Fibroblast of pulmonary artery (primary cell): ENCODE measurements at regions not wholly inside any gene's neighbourhood (a gene's known extent, or its start where the extent isn't known, plus 50 kb on each side); places are given as distances from the start of the nearest gene placed in this dataset.
A peak's percentile ranks its signal among the peaks of the same experiment; 100 is the strongest.
"Not testable (repeated sequence)": the region's sequence is repeated elsewhere in the genome, so short reads cannot be mapped to it uniquely, and the experiment has no call there.

ENCODE experiments used
- DNase-seq: peaks from one replicate; pipeline ENCODE4 v3.0.0-alpha.2; 2010; ENCODE audit warnings: low read depth
- H3K4me3 ChIP-seq: replicated peaks from 2 replicates; pipeline ENCODE4 v1.5.1; 2011; ENCODE audit warnings: low read depth, mild to moderate bottlenecking, control low read depth, low read length, moderate library complexity
- TF ChIP-seq, protein P1 (sequence below): IDR thresholded peaks from 2 replicates; pipeline ENCODE4 v1.5.1; 2011; ENCODE audit warnings: mild to moderate bottlenecking, control low read depth, low read length, inconsistent platforms; ENCODE audit errors: missing control alignments

DNA sequence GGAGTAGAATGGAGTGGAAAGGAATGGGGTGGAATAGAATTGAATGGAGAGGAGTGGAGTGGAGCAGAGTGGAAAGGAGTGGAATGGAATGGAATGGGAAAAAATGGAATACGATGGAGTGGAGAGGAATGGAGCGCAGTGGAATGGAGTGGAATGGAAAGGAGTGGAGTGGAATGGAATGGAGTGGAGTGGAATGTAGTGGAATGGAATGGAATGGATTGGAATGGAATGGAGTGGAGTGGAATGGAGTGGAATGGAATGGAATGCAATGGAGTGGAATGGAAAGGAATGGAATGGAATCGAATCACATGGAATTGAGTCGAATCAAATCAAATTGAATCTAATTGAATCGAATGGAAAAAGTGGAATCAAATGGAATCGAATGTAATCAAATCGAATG is 1016.1 kb downstream of the CDY1 start:
- H3K4me3 ChIP-seq: no peak overlapping the region
- TF ChIP-seq, protein P1, sequence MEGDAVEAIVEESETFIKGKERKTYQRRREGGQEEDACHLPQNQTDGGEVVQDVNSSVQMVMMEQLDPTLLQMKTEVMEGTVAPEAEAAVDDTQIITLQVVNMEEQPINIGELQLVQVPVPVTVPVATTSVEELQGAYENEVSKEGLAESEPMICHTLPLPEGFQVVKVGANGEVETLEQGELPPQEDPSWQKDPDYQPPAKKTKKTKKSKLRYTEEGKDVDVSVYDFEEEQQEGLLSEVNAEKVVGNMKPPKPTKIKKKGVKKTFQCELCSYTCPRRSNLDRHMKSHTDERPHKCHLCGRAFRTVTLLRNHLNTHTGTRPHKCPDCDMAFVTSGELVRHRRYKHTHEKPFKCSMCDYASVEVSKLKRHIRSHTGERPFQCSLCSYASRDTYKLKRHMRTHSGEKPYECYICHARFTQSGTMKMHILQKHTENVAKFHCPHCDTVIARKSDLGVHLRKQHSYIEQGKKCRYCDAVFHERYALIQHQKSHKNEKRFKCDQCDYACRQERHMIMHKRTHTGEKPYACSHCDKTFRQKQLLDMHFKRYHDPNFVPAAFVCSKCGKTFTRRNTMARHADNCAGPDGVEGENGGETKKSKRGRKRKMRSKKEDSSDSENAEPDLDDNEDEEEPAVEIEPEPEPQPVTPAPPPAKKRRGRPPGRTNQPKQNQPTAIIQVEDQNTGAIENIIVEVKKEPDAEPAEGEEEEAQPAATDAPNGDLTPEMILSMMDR: no peak
- DNase-seq: no peak

DNA sequence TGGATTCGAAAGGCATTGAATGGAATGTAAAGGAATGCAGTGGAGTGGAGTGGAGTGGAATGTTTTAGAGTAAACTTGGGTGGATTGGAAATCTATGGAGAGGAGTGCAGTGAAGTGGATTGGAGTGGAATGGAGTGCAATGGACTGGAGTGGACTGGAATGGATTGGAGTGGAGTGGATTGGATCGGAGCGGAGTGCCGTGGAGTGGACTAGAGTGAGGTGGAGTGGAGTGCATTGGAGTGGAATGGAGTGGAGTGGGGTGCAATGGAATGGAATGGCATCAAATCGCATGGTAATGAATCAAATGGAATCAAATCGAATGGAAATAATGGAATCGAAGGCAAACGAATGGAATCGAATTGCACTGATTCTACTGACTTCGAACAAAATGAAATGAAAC is 1023.9 kb downstream of the CDY1 start:
- not testable (repeated sequence) for H3K4me3 ChIP-seq, DNase-seq

DNA sequence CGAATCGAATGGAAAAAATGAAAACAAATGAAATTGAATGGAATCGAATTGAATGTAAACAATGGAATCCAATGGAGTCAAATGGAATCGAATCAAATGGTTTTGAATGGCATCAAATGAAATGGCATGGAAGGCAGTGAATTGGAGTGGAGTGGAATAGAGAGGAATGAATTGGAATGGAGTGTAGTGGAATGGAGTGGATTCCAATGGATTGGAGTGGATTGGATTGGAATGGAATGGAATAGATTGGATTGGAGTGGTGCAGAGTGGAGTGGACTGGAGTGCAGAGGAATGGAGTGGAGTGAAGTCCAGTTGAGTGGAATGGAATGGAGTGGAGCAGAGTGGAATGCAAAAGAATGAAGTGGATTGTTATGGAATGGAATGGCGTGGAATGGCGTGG is 1026.3 kb downstream of the CDY1 start:
- H3K4me3 ChIP-seq, DNase-seq: not testable (repeated sequence)

DNA sequence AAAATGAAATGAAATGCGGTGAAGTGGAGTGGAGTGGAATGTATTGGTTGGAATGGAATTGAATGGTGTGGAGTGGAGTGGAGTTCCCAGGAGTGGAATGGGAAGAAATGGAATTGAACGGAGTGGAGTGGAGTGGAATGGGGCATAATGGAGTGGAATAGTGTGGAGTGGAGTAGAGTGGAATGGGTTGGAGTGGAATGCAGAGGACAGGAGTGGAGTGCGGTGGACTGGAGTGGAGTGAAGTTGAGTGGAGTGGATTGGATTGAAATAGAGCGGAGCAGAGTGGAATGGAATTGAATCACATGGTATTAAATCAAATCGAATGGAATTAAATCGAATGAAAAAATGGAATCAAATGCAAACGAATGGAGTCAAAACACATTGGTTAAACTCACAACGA is 1042.3 kb downstream of the CDY1 start:
- not testable (repeated sequence) for H3K4me3 ChIP-seq

DNA sequence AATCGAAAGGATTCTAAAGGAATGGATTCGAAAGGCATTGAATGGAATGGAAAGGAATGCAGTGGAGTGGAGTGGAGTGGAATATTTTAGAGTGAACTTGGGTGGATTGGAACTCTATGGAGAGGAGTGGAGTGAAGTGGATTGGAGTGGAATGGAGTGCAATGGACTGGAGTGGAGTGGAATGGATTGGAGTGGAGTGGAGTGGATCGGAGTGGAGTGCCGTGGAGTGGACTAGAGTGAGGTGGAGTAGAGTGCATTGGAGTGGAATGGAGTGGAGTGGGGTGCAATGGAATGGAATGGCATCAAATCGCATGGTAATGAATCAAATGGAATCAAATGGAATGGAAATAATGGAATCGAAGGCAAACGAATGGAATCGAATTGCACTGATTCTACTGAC is 1044.8 kb downstream of the CDY1 start:
- not testable (repeated sequence) for DNase-seq, H3K4me3 ChIP-seq

More for the DNA sequence above, 1042.3 kb downstream of the CDY1 start:
- not testable (repeated sequence) for DNase-seq

DNA sequence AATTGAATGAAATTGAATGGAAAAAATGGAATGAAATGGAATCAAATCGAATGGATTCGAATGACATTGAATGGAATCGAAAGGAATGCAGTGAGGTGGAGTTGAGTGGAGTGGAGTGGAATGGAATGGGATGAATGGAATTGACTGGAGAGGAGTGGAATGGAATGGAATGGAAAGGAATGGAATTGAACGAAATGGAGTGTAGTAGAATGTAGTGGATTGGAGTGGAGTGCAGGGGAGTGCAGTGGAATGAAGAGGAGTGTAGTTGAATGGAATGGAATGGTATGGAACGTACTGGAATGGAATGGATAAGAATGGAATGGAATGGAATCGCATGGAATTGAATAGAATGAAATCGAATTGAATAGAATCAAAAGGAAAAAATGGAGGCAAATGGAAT is 1047.3 kb downstream of the CDY1 start:
- not testable (repeated sequence) for DNase-seq

DNA sequence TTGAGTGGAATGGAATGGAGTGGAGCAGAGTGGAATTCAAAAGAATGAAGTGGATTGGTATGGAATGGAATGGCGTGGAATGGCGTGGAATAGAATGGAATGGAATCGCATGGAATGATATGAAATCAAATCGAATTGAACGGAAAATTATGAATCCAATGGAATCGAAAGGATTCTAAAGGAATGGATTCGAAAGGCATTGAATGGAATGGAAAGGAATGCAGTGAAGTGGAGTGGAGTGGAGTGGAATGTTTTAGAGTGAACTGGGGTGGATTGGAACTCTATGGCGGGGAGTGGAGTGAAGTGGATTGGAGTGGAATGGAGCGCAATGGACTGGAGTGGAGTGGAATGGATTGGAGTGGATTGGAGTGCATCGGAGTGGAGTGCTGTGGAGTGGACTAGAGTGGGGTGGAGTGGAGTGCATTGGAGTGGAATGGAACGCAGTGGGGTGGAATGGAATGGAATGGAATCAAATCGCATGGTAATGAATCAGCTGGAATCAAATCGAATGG is 1048.5 kb downstream of the CDY1 start:
- not testable (repeated sequence) for H3K4me3 ChIP-seq
- DNase-seq: peak; percentile 8

More for the DNA sequence above, 1047.3 kb downstream of the CDY1 start:
- H3K4me3 ChIP-seq: not testable (repeated sequence)

DNA sequence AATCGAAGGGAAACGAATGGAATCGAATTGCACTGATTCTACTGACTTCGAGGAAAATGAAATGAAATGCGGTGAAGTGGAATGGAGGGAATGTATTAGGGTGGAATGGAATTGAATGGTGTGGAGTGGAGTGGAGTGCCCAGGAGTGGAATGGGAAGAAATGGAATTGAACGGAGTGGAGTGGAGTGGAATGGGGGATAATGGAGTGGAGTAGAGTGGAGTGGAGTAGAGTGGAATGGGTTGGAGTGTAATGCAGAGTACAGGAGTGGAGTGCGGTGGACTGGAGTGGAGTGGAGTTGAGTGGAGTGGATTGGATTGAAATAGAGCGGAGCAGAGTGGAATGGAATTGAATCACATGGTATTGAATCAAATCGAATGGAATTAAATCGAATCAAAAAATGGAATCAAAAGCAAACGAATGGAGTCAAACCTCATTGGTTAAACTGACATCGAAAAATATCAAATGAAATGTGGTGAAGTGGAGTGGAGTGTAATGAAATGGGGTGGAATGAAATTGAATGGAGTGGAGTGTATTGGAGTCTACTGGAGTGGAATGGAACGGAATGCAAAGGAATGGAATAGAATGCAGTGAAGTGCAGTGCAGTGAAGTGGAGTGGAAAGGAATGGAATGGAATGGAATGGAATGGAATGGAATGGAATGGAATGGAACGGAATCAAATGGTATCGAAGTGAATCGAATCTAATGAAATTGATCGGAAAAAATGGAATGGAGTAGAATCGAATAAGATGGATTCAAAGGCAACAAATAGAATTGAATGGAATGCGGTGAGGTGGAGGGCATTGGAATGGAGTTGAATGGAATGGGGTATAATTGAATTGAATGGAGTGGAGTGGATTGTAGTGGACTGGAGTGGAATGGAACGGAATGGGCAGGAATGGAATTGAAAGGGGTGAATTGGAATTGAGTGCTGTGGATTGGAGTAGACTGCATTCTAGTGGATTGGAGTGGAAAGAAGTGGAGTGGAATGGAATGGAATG is 1049.3 kb downstream of the CDY1 start:
- DNase-seq: peak; percentile 27
- H3K4me3 ChIP-seq: not testable (repeated sequence)
